ENCODE measurements at regions not wholly inside any gene's neighbourhood (a gene's known extent, or its start where the extent isn't known, plus 50 kb on each side); places are given as distances from the start of the nearest gene placed in this dataset.
"Not testable (repeated sequence)": the region's sequence is repeated elsewhere in the genome, so short reads cannot be mapped to it uniquely, and the experiment has no call there.

DNA sequence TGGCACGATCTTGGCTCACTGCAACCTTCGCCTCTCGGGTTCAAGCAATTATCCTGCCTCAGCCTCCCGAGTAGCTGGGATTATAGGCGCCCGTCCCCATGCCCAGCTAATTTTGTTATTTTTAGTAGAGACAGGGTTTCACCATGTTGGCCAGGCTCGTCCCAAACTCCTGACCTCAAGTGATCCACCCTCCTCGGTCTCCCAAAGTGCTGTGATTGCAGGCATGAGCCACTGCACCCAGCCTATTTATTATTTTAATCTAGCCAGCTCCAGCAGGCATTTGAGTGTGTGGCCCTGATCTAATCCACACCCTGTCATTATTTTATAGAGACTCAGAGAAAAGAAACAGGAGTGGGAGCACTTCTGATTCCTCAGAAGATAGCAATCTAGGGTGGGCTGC, 66.4 kb upstream of the ABHD2 start:
- not testable (repeated sequence) for TF ChIP-seq CTCF (conservative IDR thresholded peaks at IDR 0.05); ZFX (IDR thresholded peaks at IDR 0.05)
